OCI-LY1 (cell line): ENCODE measurements at regions not wholly inside any gene's neighbourhood (a gene's known extent, or its start where the extent isn't known, plus 50 kb on each side); places are given as distances from the start of the nearest gene placed in this dataset.

Experiments
- EZH2 ChIP-seq: fragments of 200-600 bp; sonication (generic), shearing (Covaris generic); IDR thresholded peaks from 2 replicates; pipeline ENCODE4 v1.8.0; 2017; ENCODE audit warnings: borderline replicate concordance, mixed run types, mild to moderate bottlenecking, antibody characterized with exemption, low read length, moderate library complexity, mixed read lengths
- TF ChIP-seq, protein P1 (sequence below): fragments of 200-600 bp; sonication (generic), shearing (Covaris generic); IDR thresholded peaks from 2 replicates; pipeline ENCODE4 v1.5.1; 2017; ENCODE audit warnings: mild to moderate bottlenecking, antibody characterized with exemption, low read length, moderate library complexity, mixed read lengths

DNA sequence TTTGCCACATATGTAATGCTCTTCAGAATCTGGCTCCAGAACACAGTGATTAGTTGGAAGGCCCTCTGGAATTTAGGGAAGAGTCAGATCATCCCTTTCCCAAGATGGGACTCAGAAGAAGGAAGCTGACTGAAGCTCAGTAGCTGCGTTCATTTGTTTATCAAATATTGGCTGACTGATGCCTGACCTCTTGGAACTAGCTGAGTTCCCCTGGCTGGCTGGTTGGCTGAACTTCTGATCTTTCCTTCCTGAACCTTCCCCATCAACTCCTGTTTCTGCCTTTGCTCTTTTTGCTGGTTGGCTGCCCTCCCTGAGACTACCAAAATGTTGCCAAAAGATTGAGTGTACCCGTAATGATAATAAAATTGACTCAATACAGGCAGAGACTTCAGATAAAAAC lies 866.5 kb upstream of the INTU start:
- TF ChIP-seq, protein P1, sequence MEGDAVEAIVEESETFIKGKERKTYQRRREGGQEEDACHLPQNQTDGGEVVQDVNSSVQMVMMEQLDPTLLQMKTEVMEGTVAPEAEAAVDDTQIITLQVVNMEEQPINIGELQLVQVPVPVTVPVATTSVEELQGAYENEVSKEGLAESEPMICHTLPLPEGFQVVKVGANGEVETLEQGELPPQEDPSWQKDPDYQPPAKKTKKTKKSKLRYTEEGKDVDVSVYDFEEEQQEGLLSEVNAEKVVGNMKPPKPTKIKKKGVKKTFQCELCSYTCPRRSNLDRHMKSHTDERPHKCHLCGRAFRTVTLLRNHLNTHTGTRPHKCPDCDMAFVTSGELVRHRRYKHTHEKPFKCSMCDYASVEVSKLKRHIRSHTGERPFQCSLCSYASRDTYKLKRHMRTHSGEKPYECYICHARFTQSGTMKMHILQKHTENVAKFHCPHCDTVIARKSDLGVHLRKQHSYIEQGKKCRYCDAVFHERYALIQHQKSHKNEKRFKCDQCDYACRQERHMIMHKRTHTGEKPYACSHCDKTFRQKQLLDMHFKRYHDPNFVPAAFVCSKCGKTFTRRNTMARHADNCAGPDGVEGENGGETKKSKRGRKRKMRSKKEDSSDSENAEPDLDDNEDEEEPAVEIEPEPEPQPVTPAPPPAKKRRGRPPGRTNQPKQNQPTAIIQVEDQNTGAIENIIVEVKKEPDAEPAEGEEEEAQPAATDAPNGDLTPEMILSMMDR, result no peak
- TF ChIP-seq EZH2, result no peak
